GM21786 (cell line): ENCODE measurements at regions not wholly inside any gene's neighbourhood (a gene's known extent, or its start where the extent isn't known, plus 50 kb on each side); places are given as distances from the start of the nearest gene placed in this dataset.

Experiments used
- ATAC-seq: cut with Tn5 transposase; IDR thresholded peaks from one replicate; pipeline ENCODE4 v1.9.1; 2021; ENCODE audit not compliant: unreplicated experiment

- no peak for ATAC-seq
These were observed 122.0 kb upstream of the RARB start for GRCh38 chr3:25306066-25306465.

DNA sequence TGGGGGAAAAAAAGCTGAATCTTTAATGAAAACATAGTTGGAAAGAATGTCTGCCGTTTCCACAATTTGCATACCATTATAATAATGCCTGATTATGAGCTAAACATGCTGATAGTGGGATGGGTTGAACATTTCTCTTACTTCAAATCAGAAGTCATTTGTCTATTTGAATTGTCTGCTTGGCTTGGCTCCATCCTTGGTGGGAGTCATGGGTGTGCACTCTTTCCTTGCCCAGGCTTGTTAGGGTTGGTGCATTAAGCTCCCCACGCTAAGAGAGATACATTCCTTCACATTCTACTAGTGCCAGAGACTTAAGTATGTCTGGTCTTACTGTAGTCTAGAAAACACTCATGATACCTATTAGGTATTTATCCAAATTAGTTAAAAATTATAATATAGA lies 121.4 kb upstream of the RARB start:
- no peak for ATAC-seq

GRCh38 chr3:25313286-25313685 lies 114.8 kb upstream of the RARB start:
- no peak for ATAC-seq

GRCh38 chr3:25324954-25325655 lies 103.0 kb upstream of the RARB start:
- no peak for ATAC-seq

DNA sequence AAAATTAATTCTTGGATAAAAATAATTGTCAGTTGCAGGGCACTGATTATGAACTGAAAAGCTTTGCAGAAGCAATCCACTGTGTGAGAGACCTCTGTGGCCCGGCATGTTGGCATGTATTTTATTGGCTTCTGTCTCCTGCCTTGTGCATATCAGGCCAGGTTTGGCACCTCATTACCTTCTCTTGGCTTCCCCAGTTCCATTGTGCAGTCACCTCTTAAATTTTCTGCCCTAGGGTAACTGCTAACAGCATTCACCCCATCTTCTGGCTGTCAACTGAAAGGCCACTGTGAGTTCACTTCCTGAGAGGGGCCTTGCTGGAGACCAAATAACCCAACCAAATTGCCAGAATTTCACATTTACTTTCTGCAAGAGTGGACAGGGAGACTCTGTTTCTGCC lies 92.7 kb upstream of the RARB start:
- ATAC-seq, result no peak

DNA sequence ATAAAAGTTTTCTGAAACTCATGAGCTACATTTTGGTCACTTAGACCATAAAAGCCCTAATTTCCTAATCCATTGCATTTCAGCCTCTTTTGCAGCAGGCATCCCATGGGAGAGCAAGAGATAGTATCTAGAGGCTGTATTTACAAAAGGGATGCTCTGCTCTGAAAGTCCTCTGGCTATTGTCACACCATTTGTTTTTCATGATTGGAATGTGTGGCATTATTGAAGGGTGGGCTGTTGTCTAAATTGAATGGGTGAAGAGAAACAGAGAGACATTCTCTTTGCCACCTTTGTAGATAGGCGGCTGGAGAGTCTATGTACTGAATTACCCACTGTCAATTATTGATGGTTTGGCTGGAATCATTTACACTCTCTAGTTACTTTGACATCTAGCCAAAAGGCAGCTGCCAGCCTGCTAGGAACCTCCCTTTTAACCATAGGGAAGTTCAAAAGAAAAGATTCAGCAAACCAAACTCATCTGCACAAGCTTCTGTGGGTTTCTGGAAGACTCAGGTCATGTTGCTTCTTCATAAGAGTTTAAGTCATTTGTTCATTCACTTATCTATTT lies 89.8 kb upstream of the RARB start:
- ATAC-seq, result no peak

DNA sequence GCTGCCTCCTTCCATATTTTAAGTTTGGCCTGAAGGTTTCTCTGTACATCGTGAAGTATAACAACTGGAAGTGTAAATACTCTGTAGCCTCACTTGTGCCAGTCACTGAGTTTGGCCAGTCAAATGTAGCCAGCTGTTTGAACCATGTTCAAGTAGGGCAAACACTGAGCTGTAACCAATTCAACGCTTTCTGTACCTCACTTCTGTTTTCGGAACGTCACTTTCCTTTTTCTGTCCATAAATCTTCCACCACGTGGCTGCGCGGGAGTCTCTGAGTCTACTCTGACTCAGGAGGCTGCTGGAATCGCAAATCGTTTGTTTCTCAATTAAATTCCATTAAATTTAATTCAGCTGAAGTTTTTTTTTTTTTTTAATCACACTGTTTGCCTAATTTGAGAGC lies 88.8 kb upstream of the RARB start:
- no peak for ATAC-seq

DNA sequence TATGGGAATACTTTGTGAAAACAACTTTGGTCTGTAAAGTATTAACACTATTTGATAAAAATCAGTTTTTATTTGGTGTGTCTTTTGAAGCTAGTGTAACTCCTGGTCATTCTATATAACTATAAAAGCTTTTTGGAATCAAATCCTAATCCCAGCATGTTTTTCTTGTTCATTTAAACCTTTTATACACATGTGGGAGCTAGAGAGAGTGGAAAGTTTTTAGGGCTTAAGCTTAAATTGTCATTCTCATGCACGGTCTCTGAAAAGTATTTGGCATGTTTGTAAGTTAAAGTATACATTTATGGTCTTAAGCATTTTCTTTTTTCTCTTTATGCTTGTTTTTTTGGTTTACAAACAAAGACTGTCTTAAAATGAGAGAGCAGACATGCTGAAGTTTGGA lies 83.4 kb upstream of the RARB start:
- no peak for ATAC-seq

GRCh38 chr3:25349095-25349494 lies 79.0 kb upstream of the RARB start:
- ATAC-seq, result no peak

DNA sequence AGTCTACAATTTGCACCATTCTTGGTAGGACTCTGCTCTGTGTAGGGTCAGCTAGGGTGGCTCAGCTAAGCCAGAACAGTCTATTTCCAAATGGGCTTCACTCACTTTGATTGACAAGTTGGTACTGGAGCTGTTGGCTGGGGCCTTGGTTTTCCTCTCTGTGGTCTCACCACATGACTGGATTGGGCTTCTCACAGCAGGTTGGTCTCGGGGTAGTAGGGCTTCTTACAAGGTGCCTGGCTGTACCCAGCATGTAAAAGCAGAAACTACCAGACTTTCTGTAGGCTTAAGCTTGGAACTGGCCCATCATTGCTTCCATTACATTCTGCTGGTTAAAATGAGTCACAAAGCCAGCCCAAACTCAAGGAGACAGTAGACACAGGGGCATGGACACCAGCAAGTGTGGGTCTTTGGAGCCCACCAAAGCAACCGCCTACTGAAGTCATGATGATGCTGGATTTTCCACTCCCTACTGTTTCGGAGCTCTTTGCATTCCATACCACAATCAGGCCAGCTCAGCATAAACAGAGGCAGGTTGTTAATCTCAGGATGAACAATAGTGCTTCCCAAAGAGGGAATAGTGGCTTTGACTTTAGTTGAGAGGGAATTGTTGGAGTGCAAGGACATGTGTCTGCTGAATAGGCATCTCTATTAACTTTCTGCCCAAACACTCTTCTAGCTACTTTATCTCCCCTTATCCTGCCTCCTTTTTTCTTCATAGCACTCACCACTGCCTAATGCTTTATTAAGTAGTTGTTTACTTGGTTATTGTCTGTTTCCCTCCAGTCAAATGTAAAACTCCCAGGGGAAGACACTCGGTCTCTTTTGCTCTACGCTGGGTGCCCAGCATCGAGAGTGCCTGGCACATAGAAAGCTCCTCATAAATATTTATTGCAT lies 78.0 kb upstream of the RARB start:
- no peak for ATAC-seq

DNA sequence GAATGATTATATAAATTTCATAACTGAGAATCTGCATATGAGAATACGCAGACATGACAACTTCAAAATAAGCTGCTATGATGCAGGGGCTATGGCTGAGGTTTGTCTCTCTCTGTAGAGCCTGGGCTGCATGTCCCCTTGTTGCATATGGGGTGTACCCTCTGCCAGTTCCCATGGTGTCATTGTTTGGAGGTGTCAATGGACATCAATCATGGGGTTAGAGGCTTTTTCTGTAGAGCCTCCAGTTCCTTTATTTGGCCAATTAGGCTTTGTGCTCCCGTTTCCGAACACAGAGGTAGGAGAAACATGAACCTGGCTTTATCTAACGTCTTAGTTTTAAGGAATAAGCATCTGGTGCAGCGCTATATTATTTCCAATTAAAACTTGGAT lies 77.3 kb upstream of the RARB start:
- ATAC-seq, result no peak

GRCh38 chr3:25354071-25354470 lies 74.0 kb upstream of the RARB start:
- no peak for ATAC-seq

DNA sequence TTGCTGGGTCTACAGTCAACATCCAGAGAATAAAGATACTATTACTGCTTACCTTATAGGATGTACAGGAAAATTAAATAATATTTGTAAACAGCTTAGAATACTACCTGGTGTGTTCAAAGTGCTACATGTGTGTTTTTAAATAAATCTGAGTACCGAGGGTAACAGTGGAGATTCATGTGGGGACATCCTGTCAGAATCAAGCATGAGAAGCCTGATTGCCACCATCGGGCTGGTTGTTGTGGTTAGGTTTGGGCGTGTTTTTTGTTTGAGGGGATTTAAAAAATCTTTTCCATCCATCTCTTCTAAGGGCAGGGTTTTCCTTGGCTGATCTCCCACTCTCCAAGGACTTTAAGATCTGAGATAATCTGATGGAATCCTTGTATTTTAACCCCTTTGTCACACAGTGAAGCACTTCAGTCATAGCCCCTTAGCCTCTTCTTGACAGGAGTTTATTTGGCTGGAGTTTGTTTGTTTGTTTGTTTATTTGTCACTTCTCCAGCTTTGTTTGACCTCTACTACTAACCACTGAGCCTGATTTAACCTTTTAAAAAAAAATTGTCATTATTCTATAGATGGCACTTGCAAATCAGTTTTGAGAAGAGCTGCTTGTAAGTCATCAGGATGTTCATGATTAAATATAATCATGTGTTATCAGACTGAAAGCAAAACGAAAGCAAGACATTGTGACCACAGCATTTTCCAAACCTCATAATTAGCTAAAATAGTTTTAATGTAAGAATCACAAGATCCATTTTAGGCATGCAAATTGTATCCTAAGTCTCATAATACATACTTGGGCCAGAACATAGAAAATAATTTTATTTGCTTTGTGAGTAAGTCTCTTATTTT lies 72.8 kb upstream of the RARB start:
- ATAC-seq, result no peak

DNA sequence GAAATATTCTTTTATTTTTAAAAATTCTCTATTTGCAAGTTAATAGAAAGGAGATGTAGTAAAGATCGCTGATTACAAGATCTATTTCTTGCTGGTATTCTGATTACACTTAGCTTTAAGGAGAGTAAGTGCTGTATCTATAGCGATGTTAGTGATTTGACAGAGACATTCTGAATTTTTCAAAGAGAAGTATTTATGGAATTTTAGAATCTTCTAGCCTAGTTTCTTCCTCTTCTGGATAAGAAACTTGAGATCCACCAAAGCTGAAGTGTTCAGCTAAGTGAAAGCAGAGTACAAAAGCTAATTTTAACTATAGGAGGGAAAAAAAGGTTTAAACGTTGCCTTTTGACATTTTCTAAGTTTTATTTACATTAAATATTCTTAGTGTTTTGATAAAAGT lies 72.1 kb upstream of the RARB start:
- ATAC-seq, result no peak

- ATAC-seq, result no peak
These were observed 65.9 kb upstream of the RARB start for GRCh38 chr3:25362118-25362517.

DNA sequence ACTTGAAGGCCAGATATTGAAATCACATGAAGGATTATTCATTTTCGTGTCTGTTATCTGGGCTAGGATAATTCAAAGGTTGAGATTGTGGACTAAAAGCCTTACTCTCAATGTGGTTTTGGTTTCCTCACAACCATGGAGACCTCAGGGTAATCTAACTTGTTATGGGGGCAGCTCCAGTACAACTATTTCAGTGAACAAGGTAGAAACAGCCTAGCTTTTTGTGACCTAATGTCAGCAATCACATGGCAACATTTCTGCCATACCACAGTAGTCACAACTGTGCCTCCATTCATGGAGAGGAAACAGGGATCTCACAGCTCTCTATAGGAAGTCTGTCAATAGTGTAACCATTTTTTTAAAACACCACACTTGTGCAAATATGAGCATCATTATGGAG lies 62.4 kb upstream of the RARB start:
- no peak for ATAC-seq

GRCh38 chr3:25367025-25367424 lies 61.0 kb upstream of the RARB start:
- ATAC-seq, result no peak

DNA sequence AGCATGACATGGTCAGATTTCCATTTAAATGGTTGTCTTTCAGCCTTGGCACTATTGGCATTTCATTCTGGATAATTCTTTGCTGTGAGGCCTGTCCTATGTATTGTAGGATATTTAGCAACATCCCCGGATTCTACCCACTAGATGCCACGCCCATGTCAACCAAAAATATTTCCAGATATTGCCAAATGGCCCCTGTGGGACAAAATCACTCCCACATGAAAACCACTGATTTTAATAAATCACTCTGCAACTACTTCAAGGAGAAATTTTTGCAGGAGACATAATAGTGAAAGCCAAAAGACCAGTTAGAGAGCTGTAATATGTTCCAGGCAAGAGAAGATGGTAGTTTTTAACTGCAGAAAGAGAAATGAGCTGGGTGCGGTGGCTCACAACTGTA lies 55.9 kb upstream of the RARB start:
- no peak for ATAC-seq

DNA sequence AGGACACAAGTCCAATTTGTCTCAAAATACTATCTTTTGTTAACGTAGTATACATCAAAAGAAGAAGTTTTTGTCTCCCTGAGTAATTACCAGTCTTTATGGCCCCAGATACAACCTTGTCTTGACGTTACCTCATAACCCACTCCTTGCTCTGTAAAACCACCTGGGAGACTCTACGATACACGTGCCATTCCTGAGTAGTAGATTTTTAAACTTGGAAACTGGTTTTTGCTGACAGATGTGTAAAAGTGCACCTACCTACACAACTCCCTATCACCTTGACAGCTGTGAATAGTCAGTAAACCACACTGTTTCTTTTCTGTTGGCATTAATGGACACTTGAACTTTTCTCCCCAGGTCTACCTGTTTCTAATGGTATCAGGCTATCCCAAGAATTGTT lies 51.7 kb upstream of the RARB start:
- ATAC-seq, result no peak

DNA sequence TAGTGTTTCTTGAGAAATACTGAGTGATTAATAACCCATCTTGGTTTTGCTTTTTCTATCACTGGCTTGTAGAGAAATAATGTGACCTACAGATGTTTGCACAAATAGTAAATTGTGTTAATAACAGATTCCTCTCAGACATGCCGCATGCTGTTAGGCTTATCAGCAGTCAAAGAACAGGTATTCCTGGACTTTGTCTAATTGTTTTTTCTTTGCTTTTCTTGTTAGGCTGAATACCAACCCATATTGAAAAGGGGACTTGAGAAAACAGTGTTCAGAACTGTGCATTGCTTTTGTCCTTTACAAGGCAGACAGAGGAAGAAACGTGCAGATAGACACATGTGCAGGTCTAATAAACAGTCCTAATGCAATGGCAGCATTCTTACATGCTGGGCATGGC lies 51.0 kb upstream of the RARB start:
- no peak for ATAC-seq
